ENCODE measurements at regions not wholly inside any gene's neighbourhood (a gene's known extent, or its start where the extent isn't known, plus 50 kb on each side); places are given as distances from the start of the nearest gene placed in this dataset.

GRCh38 chr5:103451261-103451660 lies 111.3 kb downstream of the NUDT12 start:
- H3K36me3 ChIP-seq (ENCODE audit: control insufficient read depth in 2 of 4, insufficient read depth in 4 of 4, low read length in 3 of 4), result no peaks in the 10 kb centered on the region
- no peak overlapping the region for H3K4me3 ChIP-seq (ENCODE audit: extremely low read depth in 1 of 4, insufficient read depth in 2 of 4, low read depth in 3 of 4, low read length in 4 of 4)
- no peak overlapping the region for H3K9ac ChIP-seq (replicated peaks in 1 of 4; ENCODE audit: extremely low read depth in 1 of 4, low read depth in 3 of 4, low read length in 3 of 4)
- H3K79me1 ChIP-seq (ENCODE audit: low read depth, low read length), result no peaks in the 10 kb centered on the region
- DNase-seq (ENCODE audit: low read depth in 1 of 2, low spot score in 2 of 2), result no peak
- H2AFZ ChIP-seq (ENCODE audit: low read length), result no peak overlapping the region
- POLR2A ChIA-PET (ENCODE audit: partially characterized antibody), result no interaction called here
- CTCF ChIA-PET (ENCODE audit: partially characterized antibody), result interaction anchor here (0.6 to 4.0 kb wide), 2 partner anchors 10 to 201 kb away, joined by 3 to 29 read pairs; no protein-coding TSS in a partner anchor
- no peak for FAIRE-seq
- H4K20me1 ChIP-seq (replicated peaks in 1 of 2; ENCODE audit: control insufficient read depth in 1 of 2, insufficient read depth in 2 of 2, low read length in 2 of 2), result no peaks in the 10 kb centered on the region
- no peak overlapping the region for H2BK15ac ChIP-seq (ENCODE audit: low read length)
- H3K4me1 ChIP-seq (replicated peaks in 1 of 4; ENCODE audit: control insufficient read depth in 3 of 4, insufficient read depth in 4 of 4, low read length in 3 of 4), result 0 out of 7 replicates have a peak, but pooled peaks cover 0 to 4% (median 0%) of the 10 kb centered on the region in 4 experiments
- TF ChIP-seq GABPA (IDR thresholded peaks at IDR 0.05; ENCODE audit: borderline replicate concordance, insufficient read depth, low read length) (no peak), GTF2F1 (IDR thresholded peaks at IDR 0.05; ENCODE audit: borderline replicate concordance, low read depth, low read length) (no peak), SP1 (IDR thresholded peaks at IDR 0.05; ENCODE audit: low read depth, low read length) (no peak), BCL11A (IDR thresholded peaks at IDR 0.05; ENCODE audit: low read depth in 2 of 2, low read length in 2 of 2) (no peak), TAF1 (IDR thresholded peaks at IDR 0.05; ENCODE audit: low read depth, low read length) (no peak), YY1 (IDR thresholded peaks at IDR 0.05; ENCODE audit: low read depth, low read length) (no peak), CTBP2 (IDR thresholded peaks at IDR 0.05; ENCODE audit: borderline replicate concordance, insufficient read depth, insufficient read length, low read length) (no peak), ASH2L (IDR thresholded peaks at IDR 0.05; ENCODE audit: low read length) (no peak)
- H3K23me2 ChIP-seq (ENCODE audit: low read depth, low read length), result no peaks in the 10 kb centered on the region
- no peak overlapping the region for H3K56ac ChIP-seq (replicated peaks; ENCODE audit: insufficient read length, low read depth, low read length)
- H4K8ac ChIP-seq (ENCODE audit: extremely low read depth, insufficient read depth, low read length), result no peak overlapping the region
- no peak overlapping the region for H4K91ac ChIP-seq (replicated peaks; ENCODE audit: insufficient read length, low read length)
- no peak overlapping the region for H2BK20ac ChIP-seq (ENCODE audit: low read length)
- no peak overlapping the region for H3K14ac ChIP-seq (ENCODE audit: insufficient read length)
- H2BK120ac ChIP-seq (replicated peaks; ENCODE audit: low read depth, low read length), result no peak overlapping the region
- H3K23ac ChIP-seq (ENCODE audit: insufficient read length), result no peak overlapping the region
- H2BK5ac ChIP-seq (ENCODE audit: low read depth, low read length), result no peak overlapping the region
- H2AK5ac ChIP-seq (ENCODE audit: low read depth, low read length), result no peak overlapping the region
- H3K9me3 ChIP-seq (ENCODE audit: insufficient read depth in 2 of 2, low read depth in 1 of 2, low read length in 1 of 2), result no peaks in the 10 kb centered on the region
- H4K5ac ChIP-seq (ENCODE audit: insufficient read length, low read depth, low read length), result no peak overlapping the region
- H3K27me3 ChIP-seq (replicated peaks in 1 of 4; ENCODE audit: control insufficient read depth in 3 of 4, extremely low read depth in 1 of 4, insufficient read depth in 3 of 4, low read length in 3 of 4), result no peaks in the 10 kb centered on the region
- no peak overlapping the region for H2BK12ac ChIP-seq (ENCODE audit: low read depth, low read length)
- H3K18ac ChIP-seq (ENCODE audit: extremely low read depth, low read length), result no peak overlapping the region
- H3K79me2 ChIP-seq (ENCODE audit: control insufficient read depth in 1 of 2, insufficient read depth in 2 of 2, low read length in 2 of 2), result no peaks in the 10 kb centered on the region
- no peak overlapping the region for H3K4ac ChIP-seq (replicated peaks; ENCODE audit: insufficient read length, low read depth, low read length)
- no peak overlapping the region for H3K27ac ChIP-seq (ENCODE audit: low read depth, low read length)
- H3K4me2 ChIP-seq (ENCODE audit: insufficient read depth in 1 of 2, low read depth in 2 of 2, low read length in 2 of 2), result no peak overlapping the region
